UCSD-AML1 (cell line): ENCODE measurements at regions not wholly inside any gene's neighbourhood (a gene's known extent, or its start where the extent isn't known, plus 50 kb on each side); places are given as distances from the start of the nearest gene placed in this dataset.
"Not testable (repeated sequence)": the region's sequence is repeated elsewhere in the genome, so short reads cannot be mapped to it uniquely, and the experiment has no call there.

Source experiments
- DNase-seq: peaks from one replicate; lab custom pipeline; 2025; ENCODE audit not compliant: unreplicated experiment; lab: John Stamatoyannopoulos, UW

GRCh38 chr6:141513830-141514229, 618.9 kb upstream of the GJE1 start:
- DNase-seq, result no peak

GRCh38 chr6:141510803-141511202, 621.9 kb upstream of the GJE1 start:
- no peak for DNase-seq

- DNase-seq, result not testable (repeated sequence)
These were observed 626.7 kb upstream of the GJE1 start for GRCh38 chr6:141506062-141506461.

GRCh38 chr6:141504318-141504717, 628.4 kb upstream of the GJE1 start:
- not testable (repeated sequence) for DNase-seq

- no peak for DNase-seq
These were observed 631.1 kb upstream of the GJE1 start for GRCh38 chr6:141501616-141502015.

GRCh38 chr6:141498977-141499376, 633.7 kb upstream of the GJE1 start:
- no peak for DNase-seq

GRCh38 chr6:141492521-141493284, 640.0 kb upstream of the GJE1 start:
- DNase-seq, result no peak

GRCh38 chr6:141491684-141492083, 641.0 kb upstream of the GJE1 start:
- no peak for DNase-seq

- DNase-seq, result no peak
These were observed 641.7 kb upstream of the GJE1 start for GRCh38 chr6:141490982-141491381.

GRCh38 chr6:141488488-141488887, 644.2 kb upstream of the GJE1 start:
- DNase-seq, result no peak

GRCh38 chr6:141486942-141487341, 645.8 kb upstream of the GJE1 start:
- DNase-seq, result no peak

GRCh38 chr6:141484711-141485110, 648.0 kb upstream of the GJE1 start:
- peak; percentile 11 for DNase-seq

GRCh38 chr6:141483598-141484061, 649.1 kb upstream of the GJE1 start:
- peak; percentile 20 for DNase-seq

GRCh38 chr6:141482796-141483597, 649.7 kb upstream of the GJE1 start:
- no peak for DNase-seq

- DNase-seq, result no peak
These were observed 657.5 kb upstream of the GJE1 start for GRCh38 chr6:141475259-141475658.

- no peak for DNase-seq
These were observed 660.4 kb upstream of the GJE1 start for GRCh38 chr6:141472162-141472928.

GRCh38 chr6:141470810-141471209, 661.9 kb upstream of the GJE1 start:
- no peak for DNase-seq

GRCh38 chr6:141467881-141468280, 664.8 kb upstream of the GJE1 start:
- DNase-seq, result no peak

GRCh38 chr6:141467041-141467440, 665.7 kb upstream of the GJE1 start:
- no peak for DNase-seq

- no peak for DNase-seq
These were observed 667.8 kb upstream of the GJE1 start for GRCh38 chr6:141464896-141465295.

- no peak for DNase-seq
These were observed 668.2 kb upstream of the GJE1 start for GRCh38 chr6:141464490-141464889.
